HUES64 (cell line): ENCODE measurements at regions not wholly inside any gene's neighbourhood (a gene's known extent, or its start where the extent isn't known, plus 50 kb on each side); places are given as distances from the start of the nearest gene placed in this dataset.

Experiments
- H3K27ac ChIP-seq: 2 replicates; pipeline ENCODE4 v1.7.0; 2013; ENCODE audit warnings: low read depth, low read length, inconsistent platforms
- H3K27me3 ChIP-seq: 2 replicates; pipeline ENCODE4 v1.6.1; 2013; ENCODE audit warnings: mild to moderate bottlenecking, low read length; ENCODE audit not compliant: insufficient read depth
- H3K36me3 ChIP-seq: 2 replicates; pipeline ENCODE4 v1.6.1; 2013; ENCODE audit warnings: mild to moderate bottlenecking, low read length; ENCODE audit not compliant: insufficient read depth
- H3K4me1 ChIP-seq: 2 replicates; pipeline ENCODE4 v1.6.1; 2013; ENCODE audit warnings: mild to moderate bottlenecking, low read length, moderate library complexity; ENCODE audit not compliant: insufficient read depth
- H3K4me3 ChIP-seq: 2 replicates; pipeline ENCODE4 v1.5.1; 2013; ENCODE audit warnings: mild to moderate bottlenecking, low read length, moderate library complexity
- H3K9ac ChIP-seq: 2 replicates; pipeline ENCODE4 v1.6.1; 2013; ENCODE audit warnings: mild to moderate bottlenecking, low read depth, low read length
- H3K9me3 ChIP-seq: 2 replicates; pipeline ENCODE4 v1.6.1; 2013; ENCODE audit warnings: low read depth, low read length; ENCODE audit not compliant: insufficient read depth
- WGBS: fragments of 150-250, 120-280 bp; methylation state at CpG from one replicate; pipeline ENCODE4 v1.1.7; 2013; ENCODE audit warnings: missing lambda C conversion rate; 5-methylcytosine and 5-hydroxymethylcytosine counted together

DNA sequence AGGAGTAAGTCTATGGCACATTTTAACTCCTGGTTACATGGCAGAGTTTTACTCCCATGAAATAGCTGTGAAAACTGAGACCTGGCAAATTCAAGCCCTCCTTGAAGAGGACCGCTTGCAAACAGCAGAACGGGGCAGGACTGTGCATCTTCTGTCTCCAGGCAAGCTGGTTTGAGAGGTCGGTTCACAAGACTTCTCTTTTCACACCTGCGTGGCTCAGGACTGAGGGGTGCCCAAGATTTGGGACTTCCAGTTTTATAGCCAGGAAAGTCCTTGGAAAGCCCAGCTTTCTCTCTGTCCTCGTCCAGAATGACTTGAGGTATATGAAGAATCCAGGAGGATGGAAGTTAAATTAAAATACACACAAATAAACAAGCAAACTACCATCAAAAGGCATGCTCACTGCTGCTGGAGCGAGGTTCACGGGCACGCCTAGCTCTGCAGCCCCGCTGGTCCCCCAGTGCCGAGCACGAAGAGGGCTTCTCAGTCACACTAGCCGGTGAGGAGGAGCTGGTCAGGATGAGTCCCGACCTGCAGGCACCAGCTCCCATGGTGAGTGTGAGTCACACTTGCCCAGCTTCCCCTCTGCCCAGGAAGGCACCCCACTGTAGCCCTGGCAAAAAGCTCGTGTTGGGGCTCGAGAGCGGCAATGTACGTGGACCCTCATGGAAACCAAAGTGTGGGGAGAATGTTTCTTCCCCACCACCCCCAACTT is 1382.4 kb downstream of the BRD1 start:
- 91% methylated on average over 16 of the region's 17 CpGs for WGBS
- Histone ChIP-seq H3K27ac (no peak overlapping the region), H3K4me3 (no peak overlapping the region), H3K9me3 (no peaks in the 10 kb centered on the region), H3K36me3 (no peaks in the 10 kb centered on the region), H3K9ac (no peak overlapping the region), H3K4me1 (no peaks in the 10 kb centered on the region), H3K27me3 (no peaks in the 10 kb centered on the region)

DNA sequence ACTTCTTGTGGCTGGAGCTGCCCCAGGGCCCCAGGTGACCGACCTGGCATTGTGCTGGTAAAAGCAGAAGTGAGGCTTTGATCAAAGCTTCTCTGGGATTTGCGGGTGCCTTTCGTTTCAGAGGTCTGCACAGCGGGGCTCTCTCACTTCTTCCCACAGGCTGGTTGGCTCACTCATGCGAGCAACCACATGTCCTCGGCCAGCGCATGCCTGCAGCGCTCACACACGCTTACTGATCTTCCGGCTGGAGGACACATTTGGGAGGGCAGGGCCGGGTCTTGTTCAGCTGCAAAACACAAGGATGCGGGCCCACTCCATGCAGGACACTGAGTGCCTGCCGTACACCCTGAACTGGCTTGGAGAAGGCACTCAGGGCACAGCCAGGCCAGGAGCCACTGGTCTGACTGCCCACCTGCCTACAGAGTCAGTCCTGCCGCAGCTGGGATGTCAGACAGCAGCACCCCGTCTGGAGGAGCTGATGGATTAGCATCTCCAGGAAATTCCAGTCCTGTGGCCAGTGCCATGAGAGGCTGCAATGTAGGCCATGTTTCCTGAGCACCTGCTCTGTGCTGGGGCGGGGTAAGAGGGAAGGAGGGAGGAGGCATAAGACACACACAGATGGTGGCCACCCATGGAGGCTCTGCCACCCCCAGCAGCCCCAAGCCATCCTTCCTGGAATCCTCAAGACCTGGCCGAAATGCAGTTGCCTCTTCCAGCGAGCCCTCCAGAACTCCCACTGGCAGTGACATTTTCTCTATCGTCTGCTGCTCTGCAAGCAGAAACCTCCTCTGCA is 1383.2 kb downstream of the BRD1 start:
- WGBS = 89% methylated on average over 19 of the region's 19 CpGs
- Histone ChIP-seq H3K27ac (no peak overlapping the region), H3K27me3 (no peaks in the 10 kb centered on the region), H3K9me3 (no peaks in the 10 kb centered on the region), H3K9ac (no peak overlapping the region), H3K4me3 (no peak overlapping the region), H3K36me3 (no peaks in the 10 kb centered on the region), H3K4me1 (no peaks in the 10 kb centered on the region)

DNA sequence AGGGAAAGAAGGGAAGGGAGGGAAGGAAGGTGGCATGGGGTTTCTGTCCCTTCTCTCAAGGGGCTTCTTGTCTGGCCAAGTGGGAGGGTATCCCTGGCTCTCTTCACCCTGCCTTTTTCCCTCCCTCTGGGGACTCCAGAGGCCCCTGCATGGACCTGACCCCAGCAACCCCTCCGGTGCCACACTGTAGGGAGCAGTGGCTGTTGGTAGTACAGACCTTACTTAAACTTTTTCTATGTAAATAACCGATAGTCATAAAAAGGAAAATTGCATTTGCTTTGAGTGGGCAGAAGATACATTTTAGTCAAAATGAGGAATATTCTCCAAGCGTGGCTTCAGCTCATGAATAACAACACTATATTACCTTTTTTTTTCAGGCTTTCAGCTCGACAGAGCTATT is 1384.0 kb downstream of the BRD1 start:
- WGBS = 100% methylated on average over 2 of the region's 4 CpGs
- Histone ChIP-seq H3K36me3 (no peaks in the 10 kb centered on the region), H3K9ac (no peak overlapping the region), H3K27ac (no peak overlapping the region), H3K4me1 (no peaks in the 10 kb centered on the region), H3K27me3 (no peaks in the 10 kb centered on the region), H3K4me3 (no peak overlapping the region), H3K9me3 (no peaks in the 10 kb centered on the region)

DNA sequence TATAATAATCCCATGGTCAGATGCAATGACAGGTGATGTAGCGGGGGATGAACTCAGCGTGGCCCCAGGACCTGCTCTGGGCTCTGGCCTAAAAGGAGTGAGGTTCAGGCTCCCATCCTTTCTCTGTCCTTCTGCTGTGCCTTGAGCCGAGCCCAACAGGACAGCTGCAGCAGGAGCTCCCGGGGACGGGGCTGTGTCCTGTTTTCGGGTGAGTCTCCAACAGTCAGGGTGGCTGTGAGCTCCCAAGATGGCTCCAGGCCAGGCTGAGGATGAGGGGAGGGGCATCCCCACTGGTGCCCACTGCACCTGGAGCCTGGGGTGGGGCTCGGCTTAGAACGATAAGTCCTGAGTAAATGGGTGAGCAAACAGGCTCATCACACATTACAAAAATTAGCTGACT is 1385.0 kb downstream of the BRD1 start:
- Histone ChIP-seq H3K4me3 (no peak overlapping the region), H3K27me3 (no peaks in the 10 kb centered on the region), H3K9me3 (no peaks in the 10 kb centered on the region), H3K4me1 (no peaks in the 10 kb centered on the region), H3K9ac (no peak overlapping the region), H3K36me3 (no peaks in the 10 kb centered on the region), H3K27ac (no peak overlapping the region)
- WGBS = 88% methylated on average over 6 of the region's 8 CpGs

DNA sequence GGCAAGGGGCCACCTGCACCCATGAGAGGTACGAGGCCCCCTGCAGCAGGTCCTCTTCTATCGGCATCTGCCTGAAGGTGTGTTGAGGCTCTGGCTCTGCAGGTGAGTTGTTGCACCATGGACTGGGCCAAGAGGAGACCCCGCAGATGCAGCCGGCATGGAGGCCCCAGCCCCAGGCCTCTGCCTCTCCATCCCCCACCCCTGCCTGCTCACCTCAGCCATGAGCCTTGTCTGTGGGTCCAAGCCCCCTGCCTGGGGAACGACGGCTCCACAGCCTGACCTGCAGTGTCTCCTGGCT is 1386.2 kb downstream of the BRD1 start:
- Histone ChIP-seq H3K27me3 (no peaks in the 10 kb centered on the region), H3K4me1 (no peaks in the 10 kb centered on the region), H3K4me3 (no peak overlapping the region), H3K9me3 (no peaks in the 10 kb centered on the region), H3K36me3 (no peaks in the 10 kb centered on the region), H3K27ac (no peak overlapping the region), H3K9ac (no peak overlapping the region)
- 86% methylated on average over 6 of the region's 6 CpGs for WGBS

DNA sequence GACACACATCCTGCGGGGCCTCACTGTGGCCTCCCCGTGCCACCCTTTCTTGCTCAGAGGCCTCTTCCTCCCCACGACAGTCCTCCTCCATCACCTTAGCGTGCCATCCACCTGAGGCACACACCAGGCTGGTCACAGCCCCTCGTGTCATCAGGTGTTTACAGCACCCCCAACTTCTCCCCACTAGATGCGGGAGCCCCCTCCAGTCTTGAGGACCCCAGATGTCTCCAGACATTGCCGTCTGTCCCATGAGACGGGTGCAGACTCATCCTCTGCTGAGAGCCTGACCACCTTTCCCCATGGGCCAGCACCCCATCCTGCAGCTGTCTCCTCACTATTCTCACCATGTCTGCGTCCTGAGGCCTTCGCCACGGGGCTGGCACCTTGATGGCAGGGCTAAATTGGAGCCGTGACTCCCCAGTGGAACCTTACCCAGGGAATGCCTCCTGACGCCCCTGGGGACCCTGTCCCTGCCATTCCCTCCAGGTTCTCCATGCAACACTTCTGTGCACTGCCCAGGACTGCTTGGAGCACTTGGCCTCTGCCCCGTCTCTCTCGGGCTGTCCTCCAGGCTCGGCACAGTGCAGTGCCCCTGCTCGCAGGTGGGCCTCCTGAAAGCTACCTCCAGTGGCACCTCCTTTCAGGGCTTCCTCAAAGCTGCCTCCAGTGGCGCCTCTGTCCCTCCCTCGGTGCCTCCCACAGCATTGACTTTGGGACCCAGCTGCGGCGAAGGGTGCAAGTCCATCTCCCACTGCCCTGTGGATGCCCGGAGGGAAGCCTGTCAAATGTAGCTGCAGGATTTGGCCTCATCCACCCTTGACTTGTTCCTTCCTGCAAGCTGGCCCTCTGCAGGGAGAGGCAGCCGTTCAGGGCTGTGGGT is 1386.8 kb downstream of the BRD1 start:
- Histone ChIP-seq H3K27me3 (no peaks in the 10 kb centered on the region), H3K4me1 (no peaks in the 10 kb centered on the region), H3K9me3 (no peaks in the 10 kb centered on the region), H3K27ac (no peak overlapping the region), H3K36me3 (no peaks in the 10 kb centered on the region), H3K4me3 (no peak overlapping the region), H3K9ac (no peak overlapping the region)
- 94% methylated on average over 23 of the region's 23 CpGs for WGBS

DNA sequence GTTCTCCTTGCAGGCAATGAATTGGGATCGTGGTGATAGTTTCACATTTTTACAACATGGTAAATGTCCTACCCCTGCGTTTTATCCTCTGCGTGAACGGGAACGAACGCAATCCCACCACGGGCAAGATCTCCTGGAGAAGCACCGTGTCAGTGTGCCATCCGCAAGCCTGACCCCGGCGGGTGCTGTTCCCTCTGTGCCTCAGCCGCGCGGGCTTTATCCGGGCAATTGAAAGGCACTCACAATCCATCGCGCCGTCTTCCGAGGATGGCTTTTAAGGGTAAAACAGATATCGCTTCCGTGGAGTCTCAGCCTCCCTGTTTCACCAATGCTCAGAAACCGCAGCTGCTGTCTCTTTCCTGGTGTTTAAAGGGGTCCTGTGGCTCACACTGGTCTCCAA is 1387.5 kb downstream of the BRD1 start:
- Histone ChIP-seq H3K27me3 (no peaks in the 10 kb centered on the region), H3K4me1 (no peaks in the 10 kb centered on the region)
- WGBS = 97% methylated on average over 22 of the region's 22 CpGs

DNA sequence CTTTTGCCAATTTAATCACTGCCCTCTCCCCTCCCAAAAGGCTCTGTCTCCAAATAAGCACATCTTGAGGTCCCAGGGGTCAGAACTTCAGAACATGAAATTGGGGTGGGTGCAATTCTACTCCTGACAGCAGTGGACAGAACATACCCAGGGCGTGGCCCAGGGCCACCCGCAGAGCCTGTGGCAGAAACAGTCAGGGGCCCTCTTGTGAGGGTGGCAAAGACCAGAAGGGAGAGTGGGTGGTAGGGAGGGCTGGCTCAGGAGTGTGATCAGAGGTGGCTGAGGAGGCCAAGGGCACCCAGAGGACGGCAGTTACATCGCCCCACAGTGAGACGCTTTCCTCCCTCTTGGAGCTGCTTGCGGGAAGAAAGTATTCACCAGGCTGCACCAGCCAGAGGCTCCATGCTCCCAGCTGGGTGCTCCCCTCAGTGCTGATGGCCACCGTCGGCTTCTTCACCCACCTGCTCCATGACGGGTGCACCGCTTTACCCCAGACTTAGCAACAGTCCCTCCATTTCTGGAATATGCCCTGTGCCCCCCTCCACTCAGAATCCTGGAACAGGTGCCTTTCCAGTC is 1388.0 kb downstream of the BRD1 start:
- Histone ChIP-seq H3K9ac (no peak overlapping the region), H3K27me3 (no peaks in the 10 kb centered on the region), H3K27ac (no peak overlapping the region), H3K4me1 (no peaks in the 10 kb centered on the region), H3K9me3 (no peaks in the 10 kb centered on the region), H3K36me3 (no peaks in the 10 kb centered on the region), H3K4me3 (no peak overlapping the region)
- 95% methylated on average over 10 of the region's 10 CpGs for WGBS

More for the DNA sequence above, 1387.5 kb downstream of the BRD1 start:
- Histone ChIP-seq H3K9ac (no peak overlapping the region), H3K9me3 (no peaks in the 10 kb centered on the region), H3K36me3 (no peaks in the 10 kb centered on the region), H3K4me3 (no peak overlapping the region), H3K27ac (no peak overlapping the region)

DNA sequence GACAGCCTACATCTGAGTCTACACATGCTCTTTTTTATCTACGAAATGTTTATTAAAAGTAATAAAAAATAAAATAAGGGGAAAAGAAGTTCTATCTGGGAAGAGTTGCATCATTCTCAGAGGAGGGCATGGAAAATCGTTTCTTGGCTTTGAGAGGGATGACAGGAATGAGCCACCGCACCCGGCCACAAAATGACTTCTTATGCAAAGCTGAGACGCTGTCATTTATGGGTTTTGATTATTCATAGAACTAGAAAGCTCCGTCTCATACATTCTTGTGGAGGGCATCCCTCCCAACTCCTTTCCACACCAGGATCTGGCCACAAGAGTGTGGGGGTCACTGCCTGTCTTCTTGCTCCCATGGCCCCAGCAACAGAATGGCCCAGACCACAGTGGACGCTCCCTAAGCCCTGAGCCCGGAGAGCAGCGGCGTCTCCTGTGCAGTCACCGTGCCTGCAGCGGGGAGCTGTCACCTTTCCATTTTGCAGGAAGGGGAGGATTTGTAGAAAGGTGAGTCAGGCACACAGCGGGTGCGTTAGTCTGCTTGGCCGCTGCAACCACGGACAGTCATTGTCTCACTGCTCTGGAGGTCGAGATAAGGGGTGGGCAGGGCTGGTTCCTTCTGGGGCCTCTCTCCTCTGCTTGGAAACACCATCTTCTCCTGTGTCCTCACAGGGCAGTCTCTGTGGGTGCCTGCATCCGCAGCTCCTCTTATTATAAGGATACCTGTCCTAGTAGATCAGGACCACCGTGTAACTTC is 1388.7 kb downstream of the BRD1 start:
- Histone ChIP-seq H3K36me3 (no peaks in the 10 kb centered on the region), H3K27ac (no peak overlapping the region), H3K9ac (no peak overlapping the region), H3K4me3 (no peak overlapping the region), H3K9me3 (no peaks in the 10 kb centered on the region), H3K4me1 (no peaks in the 10 kb centered on the region), H3K27me3 (no peaks in the 10 kb centered on the region)
- 89% methylated on average over 18 of the region's 19 CpGs for WGBS

DNA sequence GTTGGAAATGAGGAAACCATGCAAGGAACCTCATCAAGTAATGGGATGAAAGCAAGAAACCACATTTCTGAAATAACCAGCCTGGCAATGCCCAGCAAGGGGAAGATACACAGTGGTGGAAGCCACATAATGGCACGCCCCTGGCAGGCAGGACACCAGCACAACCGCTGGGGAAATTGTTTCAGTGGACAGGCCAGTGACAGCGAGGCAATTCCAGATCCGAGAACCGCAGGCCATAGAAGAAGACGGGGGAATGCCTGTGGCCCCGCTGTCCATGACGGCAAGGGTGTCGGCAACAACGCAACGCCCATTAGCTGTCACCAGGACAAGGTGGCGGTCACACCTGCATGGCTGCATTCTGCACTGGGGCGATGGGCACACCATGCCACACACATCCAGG is 1389.6 kb downstream of the BRD1 start:
- Histone ChIP-seq H3K9ac (no peak overlapping the region), H3K4me3 (no peak overlapping the region), H3K4me1 (no peaks in the 10 kb centered on the region), H3K36me3 (no peaks in the 10 kb centered on the region), H3K9me3 (no peaks in the 10 kb centered on the region), H3K27me3 (no peaks in the 10 kb centered on the region), H3K27ac (no peak overlapping the region)
- WGBS = 96% methylated on average over 13 of the region's 13 CpGs
